ENCODE measurements at regions not wholly inside any gene's neighbourhood (a gene's known extent, or its start where the extent isn't known, plus 50 kb on each side); places are given as distances from the start of the nearest gene placed in this dataset.

DNA sequence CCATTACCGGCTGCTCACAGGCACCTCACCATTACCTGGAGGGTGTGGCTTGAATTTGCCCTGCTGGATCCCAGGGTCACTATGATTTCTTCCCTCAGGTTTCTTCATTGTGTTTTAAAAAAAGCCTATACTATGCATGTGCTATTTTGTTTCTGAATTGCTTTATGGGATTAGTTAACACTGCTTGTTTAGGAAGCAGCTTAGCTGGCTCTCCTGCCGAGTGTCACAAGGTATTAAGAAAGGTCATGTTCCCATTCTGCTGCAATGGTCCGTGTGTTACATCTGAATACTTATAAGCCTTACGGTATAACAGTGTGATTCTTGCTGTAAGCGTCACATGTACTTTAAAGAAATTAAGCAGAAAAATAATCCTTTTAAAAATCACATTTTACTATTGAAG, 380.6 kb upstream of the B3GAT1 start:
- no peak for DNase-seq

DNA sequence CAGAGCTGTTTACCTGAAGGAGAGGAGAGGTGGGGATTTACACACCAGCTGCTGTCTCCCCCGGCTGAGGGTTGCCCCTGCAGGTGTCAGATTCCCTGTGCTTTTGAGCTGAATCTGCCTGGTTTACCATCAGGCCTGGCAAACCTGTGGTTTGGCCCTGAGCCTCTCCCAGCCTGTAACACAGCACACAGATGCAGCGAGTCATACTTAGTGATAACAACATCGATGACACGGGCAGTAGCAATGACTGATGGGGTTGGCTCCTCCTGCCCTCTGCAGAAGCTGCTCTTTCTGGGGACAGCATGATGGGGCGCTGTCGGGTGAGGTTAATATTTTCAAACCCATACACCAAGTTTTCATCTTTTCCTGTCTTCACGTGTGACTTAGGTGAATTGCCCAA, 380.0 kb upstream of the B3GAT1 start:
- no peak for DNase-seq

DNA sequence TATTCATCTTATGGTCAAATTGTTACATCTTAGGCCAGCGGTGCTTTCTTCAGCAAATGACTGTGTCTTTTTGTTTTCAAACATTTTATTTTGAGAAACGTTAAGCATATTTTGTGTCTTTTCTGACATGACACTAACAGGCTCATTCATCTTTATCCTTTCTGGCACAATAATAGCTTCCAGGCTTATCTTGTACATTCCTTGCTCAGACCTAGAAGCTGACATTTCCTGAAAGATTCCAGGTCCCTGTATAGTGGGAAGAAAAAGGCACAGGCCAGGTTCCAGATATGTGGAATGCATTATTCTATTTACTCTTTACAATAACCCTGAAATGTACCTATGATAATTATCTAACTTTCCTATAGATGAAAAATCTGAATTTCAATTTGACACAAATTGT, 379.1 kb upstream of the B3GAT1 start:
- DNase-seq, result no peak

- no peak for DNase-seq
These were observed 377.1 kb upstream of the B3GAT1 start for GRCh38 chr11:134789104-134789503.

DNA sequence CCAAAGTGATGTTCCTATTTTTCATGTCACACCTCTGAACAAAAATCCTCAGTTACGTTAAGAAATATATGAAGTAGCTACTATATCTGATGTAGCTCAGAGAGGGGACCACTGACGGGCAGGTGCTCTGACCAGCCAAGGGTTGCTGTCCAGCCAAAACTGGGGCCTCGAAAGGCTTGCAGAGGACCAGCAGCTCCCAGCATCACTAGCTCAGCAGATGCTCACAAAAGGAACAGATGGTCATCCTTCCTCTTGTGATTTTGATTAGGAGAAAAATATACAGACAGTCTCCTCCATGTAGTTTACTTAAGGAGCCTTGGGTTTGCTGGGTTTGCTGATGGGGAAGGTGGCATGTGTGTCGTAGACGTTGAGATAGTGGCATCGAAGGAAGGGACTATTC, 374.6 kb upstream of the B3GAT1 start:
- DNase-seq, result no peak

- DNase-seq, result no peak
These were observed 373.7 kb upstream of the B3GAT1 start for GRCh38 chr11:134785660-134786284.

DNA sequence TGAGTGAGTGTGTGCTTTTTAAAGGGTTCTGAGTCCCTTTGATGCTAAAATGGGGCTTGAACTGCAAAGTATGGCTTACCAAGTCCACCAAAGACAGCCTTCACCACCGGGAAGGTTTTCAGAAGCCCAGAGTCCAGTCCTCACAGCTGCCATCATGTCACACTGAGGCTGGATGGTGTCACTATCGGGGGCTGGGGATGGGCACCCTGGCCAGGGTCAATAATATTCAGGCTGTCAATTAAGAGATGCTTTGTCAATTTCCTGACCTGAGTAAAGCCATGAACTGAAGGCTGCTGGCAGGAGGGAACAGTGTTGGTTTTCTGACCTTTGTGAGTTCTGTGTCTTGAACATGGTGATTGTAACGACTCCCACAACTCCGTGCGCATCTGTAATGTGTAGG, 373.0 kb upstream of the B3GAT1 start:
- DNase-seq, result no peak

- no peak for DNase-seq
These were observed 372.5 kb upstream of the B3GAT1 start for GRCh38 chr11:134784568-134784967.

DNA sequence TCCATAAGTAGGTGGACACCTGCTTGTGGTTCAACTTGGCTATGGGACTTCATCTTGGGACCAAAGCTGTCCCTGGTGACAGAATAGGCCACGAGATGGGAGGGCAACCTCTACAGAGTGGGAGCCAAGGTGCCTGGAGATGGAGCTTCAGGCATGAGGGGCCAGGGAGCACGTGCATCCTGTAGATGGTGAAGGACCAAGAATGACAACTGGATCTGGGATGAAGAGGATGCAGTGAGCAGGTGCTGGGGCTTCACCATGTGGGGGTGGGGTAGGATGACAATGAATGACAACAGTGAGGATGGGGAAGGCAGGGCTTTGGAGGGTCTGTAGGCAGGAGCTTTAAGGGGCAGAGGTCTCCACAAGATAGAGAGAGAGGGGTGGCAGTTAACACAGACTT, 372.0 kb upstream of the B3GAT1 start:
- DNase-seq, result no peak

DNA sequence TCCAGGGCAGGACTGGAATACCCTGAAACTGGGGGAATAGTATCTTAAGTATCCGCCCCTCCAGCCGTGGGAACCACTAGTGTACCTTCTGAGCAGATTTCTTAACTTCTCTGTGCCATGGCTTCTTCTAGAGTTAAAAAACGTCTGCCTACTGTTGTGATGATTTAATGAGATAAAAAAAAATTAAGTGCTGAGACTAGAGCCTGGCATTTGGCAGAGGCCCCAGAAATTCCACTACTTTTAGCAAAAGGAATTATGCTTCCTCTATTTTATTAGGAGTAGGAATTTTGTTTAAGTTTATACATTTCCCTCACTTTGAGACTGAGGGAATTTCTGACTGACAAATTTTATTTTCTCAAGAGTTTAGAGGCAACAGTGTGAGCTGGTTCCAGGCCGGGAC, 371.2 kb upstream of the B3GAT1 start:
- no peak for DNase-seq

DNA sequence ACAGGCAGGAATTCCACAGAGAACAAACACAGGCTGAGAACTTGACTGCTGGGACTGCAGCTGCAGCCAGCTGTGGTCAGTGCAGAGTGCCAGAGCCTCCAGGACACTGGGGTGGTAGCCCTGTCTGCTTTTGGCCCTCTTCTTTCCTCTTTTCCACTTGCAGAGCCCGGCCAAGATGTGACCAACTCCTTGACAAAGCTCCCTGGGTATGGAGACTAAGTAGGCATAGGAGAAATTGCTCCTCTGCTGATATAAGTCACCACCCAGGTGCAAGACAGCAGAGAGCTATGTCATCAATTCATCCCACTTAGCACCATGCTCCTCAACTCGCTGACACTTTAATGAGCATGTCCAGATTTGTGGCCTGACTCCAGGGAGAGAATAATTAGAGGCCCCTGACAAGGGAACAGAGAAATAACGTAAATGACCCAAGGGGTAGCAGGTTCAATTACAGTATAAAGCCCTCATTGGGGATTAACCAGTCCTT, 369.4 kb upstream of the B3GAT1 start:
- no peak for DNase-seq

DNA sequence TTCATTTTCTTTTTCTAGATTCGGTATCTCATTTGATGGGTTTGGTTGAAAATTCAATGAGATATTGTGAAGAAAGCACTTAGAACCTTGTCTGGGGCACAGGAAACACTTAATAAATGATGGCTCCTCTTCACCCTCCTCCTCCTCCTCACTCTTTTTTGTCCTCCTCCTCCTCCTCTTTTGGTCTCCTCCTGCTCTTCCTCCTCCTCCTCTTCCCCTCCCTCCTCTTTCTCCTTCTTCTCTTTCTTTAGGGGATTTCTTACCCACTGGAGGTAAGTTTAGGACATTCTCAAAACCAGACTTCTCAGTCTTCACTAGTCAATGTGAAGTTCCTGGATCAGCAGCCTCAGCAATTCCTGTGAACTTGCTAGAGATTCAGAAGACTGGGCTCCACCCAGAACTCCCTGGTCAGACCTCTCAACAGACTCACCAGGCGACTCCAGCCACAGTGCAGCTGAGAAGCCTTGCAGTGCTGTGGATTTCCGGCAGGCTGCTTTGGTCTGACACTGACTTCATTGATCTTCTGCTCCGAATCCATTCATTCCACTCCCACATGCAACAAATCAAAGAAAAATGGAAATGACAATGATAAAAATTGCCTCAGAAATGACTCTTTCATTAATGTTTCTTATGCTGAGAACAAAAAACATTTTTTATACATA, 368.6 kb upstream of the B3GAT1 start:
- DNase-seq, result no peak

DNA sequence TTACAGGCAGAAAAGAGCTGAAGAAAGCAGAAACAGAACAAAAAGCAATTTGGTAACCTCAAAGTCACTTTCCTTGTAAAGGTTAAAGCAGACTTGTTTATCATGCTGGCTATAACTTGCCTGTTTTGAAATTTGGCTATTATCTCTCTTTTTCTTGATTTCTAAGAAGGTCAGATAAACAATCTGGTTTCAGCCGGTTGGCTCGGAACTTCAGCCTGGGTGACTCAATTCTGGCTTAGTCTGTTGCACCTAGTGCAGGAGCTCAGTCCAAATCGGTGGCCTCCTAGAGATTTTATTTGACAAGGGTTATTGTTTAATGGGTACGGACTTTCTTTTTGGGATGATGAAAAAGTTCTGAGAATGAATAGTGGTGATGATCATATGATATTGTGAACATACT, 367.1 kb upstream of the B3GAT1 start:
- no peak for DNase-seq

DNA sequence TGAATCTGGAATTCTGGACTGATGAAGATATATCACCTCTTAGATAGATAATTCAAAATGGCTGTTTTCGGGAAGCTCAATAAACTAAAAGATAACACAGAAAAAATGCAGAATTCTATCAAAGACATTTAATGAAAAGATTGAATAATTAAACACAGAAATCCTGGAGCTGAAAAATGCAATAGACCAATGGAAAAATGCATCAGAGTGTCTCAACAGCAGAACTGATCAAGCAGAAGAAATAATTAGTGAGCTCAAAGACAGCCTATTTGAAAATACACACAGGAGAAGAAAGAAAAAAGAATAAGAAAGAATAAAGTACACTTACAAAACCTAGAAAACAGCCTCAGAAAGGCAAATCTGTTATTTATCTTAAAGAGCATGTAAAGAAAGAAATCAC, 356.4 kb upstream of the B3GAT1 start:
- no peak for DNase-seq

- DNase-seq, result no peak
These were observed 353.5 kb upstream of the B3GAT1 start for GRCh38 chr11:134765565-134765964.

DNA sequence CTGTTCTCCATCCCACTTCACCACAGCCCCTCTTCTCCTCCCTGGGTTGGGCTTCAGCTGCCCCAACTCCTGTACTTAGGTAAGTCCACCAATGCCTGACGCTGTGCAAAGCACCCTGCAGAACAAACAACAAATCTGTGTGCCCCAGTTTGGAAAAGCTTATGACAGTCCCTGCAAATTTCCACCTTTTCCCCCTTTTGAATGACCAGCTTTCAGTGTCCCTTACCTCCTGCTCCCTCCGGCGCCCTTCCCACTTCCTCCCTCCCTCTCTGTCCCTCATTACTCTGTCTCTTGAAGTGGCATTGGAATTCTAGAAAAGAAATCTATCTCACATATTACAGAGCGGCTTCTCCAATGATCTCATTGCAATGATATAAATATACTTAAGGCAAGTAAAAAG, 352.9 kb upstream of the B3GAT1 start:
- DNase-seq, result no peak

DNA sequence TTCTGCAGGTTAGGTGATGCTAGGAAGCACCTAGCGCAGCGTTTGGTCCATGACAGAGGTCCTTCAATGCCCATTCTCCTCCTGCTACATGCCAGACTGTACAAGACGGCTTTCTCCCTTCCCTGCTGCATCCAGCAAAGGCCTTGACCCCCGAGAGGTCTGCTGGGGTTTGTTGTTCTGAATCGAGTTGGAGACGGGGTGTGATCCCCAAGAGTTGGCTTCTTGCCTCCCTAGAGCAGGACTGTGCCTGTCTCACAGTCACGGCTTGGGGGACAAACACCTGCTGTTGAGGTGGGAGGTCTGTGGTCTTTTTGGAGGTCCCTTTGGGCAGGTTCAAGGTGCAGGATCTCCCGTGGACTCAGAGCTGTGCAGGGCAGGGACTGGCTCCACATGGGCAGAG, 352.3 kb upstream of the B3GAT1 start:
- no peak for DNase-seq

DNA sequence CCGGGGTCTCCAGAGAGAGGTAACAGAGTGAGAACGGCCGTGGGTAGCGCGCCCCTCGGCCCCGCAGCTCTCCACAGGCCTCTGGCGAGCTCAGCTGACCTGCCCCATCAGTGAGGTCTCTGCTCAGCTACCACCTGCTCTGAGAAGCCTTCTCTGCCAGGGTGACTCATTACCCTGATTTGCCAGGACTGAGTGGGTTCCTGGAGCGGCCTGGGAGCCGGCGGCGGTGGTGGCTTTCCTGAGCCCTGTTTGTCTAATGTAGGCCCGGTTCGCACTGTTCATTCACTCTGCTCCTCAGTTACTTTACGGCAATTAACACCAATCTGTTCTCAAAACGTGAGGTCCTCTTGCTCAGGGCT, 351.0 kb upstream of the B3GAT1 start:
- no peak for DNase-seq

- no peak for DNase-seq
These were observed 350.4 kb upstream of the B3GAT1 start for GRCh38 chr11:134762248-134763029.

GRCh38 chr11:134761926-134762247, 349.8 kb upstream of the B3GAT1 start:
- DNase-seq, result no peak

- DNase-seq, result no peak
These were observed 349.3 kb upstream of the B3GAT1 start for GRCh38 chr11:134761386-134761785.

- no peak for DNase-seq
These were observed 348.9 kb upstream of the B3GAT1 start for GRCh38 chr11:134760957-134761356.

DNA sequence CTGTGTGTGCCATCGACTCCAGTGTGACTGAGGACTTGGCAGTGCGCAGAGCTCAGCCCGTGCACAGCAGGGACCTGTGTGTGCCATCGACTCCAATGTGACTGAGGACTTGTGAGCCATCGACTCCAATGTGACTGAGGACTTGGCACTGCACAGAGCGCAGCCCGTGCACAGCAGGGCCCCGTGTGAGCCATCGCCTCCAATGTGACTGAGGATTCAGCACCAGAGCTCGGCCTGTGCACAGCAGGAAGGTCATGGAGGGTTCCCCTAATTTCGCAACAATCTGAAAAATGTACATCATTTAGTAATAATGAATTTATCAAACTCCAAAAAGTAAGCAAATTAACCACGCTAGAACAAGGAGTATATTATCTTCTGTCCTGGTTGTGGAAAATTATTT, 348.3 kb upstream of the B3GAT1 start:
- DNase-seq, result no peak

- DNase-seq, result no peak
These were observed 347.8 kb upstream of the B3GAT1 start for GRCh38 chr11:134759855-134760254.

DNA sequence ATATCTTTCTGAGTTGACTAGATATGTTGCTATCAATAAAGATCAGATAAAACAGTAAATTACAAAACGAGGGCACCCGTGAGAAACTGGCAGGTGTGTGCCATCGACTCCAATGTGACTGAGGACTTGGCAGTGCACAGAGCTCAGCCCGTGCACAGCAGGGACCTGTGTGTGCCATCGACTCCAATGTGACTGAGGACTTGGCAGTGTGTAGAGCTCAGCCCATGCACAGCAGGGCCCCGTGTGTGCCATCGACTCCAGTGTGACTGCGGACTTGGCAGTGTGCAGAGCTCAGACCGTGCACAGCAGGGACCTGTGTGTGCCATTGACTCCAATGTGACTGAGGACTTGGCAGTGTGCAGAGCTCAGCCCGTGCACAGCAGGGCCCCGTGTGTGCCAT, 347.2 kb upstream of the B3GAT1 start:
- no peak for DNase-seq
